ENCODE measurements at regions not wholly inside any gene's neighbourhood (a gene's known extent, or its start where the extent isn't known, plus 50 kb on each side); places are given as distances from the start of the nearest gene placed in this dataset.
"Not testable (repeated sequence)": the region's sequence is repeated elsewhere in the genome, so short reads cannot be mapped to it uniquely, and the experiment has no call there.

- DNase-seq (ENCODE audit: low read depth) = no peak
- TF ChIP-seq CTCF (IDR thresholded peaks at IDR 0.05; ENCODE audit: low read depth, low read length, missing control alignments) = peak; percentile 14
- no peak overlapping the region for H3K4me3 ChIP-seq (ENCODE audit: low read depth, low read length)
Observed at GRCh38 chr9:126069400-126069955, 257.2 kb upstream of the MVB12B start.

GRCh38 chr9:126070058-126070655 is 256.5 kb upstream of the MVB12B start:
- DNase-seq (ENCODE audit: low read depth) = no peak
- no peak overlapping the region for H3K4me3 ChIP-seq (ENCODE audit: low read depth, low read length)
- TF ChIP-seq CTCF (IDR thresholded peaks at IDR 0.05; ENCODE audit: low read depth, low read length, missing control alignments) = no peak

GRCh38 chr9:126071076-126071750 is 255.4 kb upstream of the MVB12B start:
- no peak for TF ChIP-seq CTCF (IDR thresholded peaks at IDR 0.05; ENCODE audit: low read depth, low read length, missing control alignments)
- no peak overlapping the region for H3K4me3 ChIP-seq (ENCODE audit: low read depth, low read length)
- no peak for DNase-seq (ENCODE audit: low read depth)

- H3K4me3 ChIP-seq (ENCODE audit: low read depth, low read length); DNase-seq (ENCODE audit: low read depth): not testable (repeated sequence)
Observed at GRCh38 chr9:126077656-126078055, 249.0 kb upstream of the MVB12B start.

- H3K4me3 ChIP-seq (ENCODE audit: low read depth, low read length) = no peak overlapping the region
- no peak for DNase-seq (ENCODE audit: low read depth)
- no peak for TF ChIP-seq CTCF (IDR thresholded peaks at IDR 0.05; ENCODE audit: low read depth, low read length, missing control alignments)
Observed at GRCh38 chr9:126080641-126081040, 246.0 kb upstream of the MVB12B start.

GRCh38 chr9:126081746-126082145 is 244.9 kb upstream of the MVB12B start:
- TF ChIP-seq CTCF (IDR thresholded peaks at IDR 0.05; ENCODE audit: low read depth, low read length, missing control alignments) = no peak
- DNase-seq (ENCODE audit: low read depth) = no peak
- no peak overlapping the region for H3K4me3 ChIP-seq (ENCODE audit: low read depth, low read length)

GRCh38 chr9:126084008-126084407 is 242.6 kb upstream of the MVB12B start:
- H3K4me3 ChIP-seq (ENCODE audit: low read depth, low read length) = no peak overlapping the region
- DNase-seq (ENCODE audit: low read depth) = no peak
- TF ChIP-seq CTCF (IDR thresholded peaks at IDR 0.05; ENCODE audit: low read depth, low read length, missing control alignments) = no peak
